Activated CD4-positive, alpha-beta T cell treated with anti-CD3 and anti-CD28 coated beads for 24 hours (primary cell): ENCODE measurements at regions not wholly inside any gene's neighbourhood (a gene's known extent, or its start where the extent isn't known, plus 50 kb on each side); places are given as distances from the start of the nearest gene placed in this dataset.

ENCODE experiments used
- DNase-seq, 2 donors: peaks; one replicate each; pipeline ENCODE4 v3.0.0-alpha.2; 2020; ENCODE audit warnings: low read depth in 2 of 2

DNA sequence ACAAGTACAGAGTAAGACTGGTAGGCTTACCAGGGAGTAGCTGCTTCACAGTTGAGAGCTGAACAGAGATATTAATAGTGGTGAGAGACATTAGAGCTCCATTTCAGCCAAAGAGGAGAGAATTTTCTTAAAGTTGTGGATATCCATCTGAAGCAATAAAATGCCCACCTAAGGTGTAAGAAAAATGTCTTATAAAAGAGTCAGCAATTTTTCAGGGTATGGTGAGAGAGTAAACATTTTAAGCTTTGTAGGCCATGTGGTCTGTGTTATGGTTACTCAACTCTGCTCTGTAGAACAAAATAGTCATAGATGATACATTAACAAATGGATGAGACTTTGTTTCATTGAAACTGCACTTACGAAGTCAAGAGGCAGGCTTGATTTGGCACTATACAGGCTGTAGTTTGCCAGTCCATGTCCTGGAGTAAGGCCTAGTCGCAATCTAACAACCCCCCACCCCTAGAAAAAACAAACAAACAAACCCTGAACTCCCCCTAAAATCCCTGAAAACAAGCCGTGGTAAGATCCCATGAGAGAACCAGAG, 945.4 kb upstream of the SEMA6A start:
- DNase-seq = no peak

DNA sequence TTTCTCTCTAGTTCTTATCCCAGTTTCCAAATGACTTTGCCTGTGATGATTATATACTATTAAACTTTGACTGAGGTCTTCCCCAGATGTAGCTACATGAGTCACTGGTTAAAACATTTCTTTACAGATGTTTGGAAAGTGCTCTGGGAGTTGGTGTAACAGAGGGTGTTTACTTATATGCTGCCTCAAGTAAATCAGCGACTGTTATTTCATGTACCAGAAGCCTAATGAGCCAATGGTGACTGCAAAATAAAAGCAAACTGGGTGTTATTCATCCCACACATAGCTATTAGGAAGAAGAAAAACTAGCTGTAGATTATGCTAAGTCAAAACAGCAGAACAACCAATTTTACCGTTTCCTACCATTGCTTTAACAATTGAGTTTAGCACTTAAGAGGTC, 929.7 kb upstream of the SEMA6A start:
- DNase-seq = no peak

DNA sequence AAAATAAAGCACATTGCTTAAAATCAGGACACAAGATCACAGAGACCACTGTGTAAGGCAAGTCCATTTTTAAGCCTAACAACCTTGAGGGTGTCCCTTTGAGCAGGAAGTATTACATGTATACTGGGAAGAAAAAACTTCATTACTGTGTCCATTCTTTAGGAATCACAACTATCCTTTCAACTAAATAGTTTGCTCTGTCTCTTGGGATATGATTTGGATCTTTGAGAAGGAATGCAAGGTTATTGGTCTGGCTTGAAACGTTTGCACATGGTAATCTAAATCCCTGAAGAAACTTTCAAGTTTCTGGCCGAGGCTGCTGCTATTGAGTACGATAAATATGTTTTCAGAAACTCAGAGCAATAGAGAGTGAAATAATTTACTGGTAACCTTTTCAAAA, 923.0 kb upstream of the SEMA6A start:
- DNase-seq = no peak

DNA sequence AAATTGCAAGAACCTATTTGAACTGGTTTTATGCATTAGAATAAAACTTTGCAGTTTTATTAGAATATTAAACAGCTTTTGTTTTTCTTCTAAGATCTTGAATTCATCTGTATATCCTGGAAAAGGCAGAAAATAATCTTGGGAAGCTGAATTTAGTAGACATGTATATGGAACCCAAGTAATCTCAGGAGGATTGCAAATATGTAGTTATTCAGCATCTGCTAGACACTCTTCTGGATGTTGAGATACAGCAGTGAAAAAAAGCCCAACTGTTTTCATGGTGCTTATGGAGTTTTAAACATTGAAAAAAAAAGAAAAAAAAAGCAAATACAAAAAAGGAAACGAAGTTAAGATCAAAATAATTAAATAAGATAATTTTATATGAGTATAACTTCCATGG, 922.2 kb upstream of the SEMA6A start:
- no peak for DNase-seq

DNA sequence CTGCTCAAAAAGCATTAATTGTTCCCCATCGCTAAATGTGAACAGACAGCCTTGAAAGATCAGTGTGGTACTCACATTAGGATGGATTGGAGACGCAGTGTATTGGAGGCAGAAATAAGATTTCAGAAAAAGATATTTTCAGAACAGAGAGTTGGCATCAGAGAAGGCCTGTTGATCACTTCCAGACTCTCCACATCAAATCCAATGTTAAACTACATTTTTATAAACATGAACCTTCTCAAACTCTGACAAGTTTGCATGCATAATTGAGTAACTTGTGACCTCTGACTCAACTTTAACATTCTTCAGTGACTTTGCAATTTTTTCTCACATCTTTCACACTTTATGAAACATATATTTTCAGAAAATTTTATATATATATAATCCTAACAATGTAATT, 919.6 kb upstream of the SEMA6A start:
- DNase-seq = no peak

DNA sequence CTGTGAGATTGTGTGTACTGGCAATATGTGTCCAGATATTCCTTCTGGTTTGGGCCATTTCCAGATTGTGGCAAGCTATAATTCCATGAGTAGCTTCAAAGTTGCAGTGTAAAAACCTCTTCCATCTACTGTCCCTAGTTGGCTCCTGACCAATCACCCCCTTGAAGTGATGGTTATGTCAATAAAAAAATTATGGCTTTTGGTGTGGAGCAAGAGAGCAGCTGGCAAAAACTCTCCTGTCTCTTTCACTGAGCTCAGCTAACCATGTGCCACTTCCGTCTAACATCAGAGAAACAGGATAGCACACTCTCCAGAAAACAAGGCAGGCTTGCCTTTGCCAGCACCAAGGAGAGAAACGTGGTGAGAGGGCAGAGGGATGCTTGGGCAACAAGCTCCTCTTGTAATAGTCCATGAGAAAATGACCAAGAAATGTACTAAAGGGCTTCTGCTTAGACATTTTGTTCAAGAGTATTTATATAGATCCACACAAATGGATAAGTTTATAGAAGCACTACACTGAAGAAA, 914.4 kb upstream of the SEMA6A start:
- DNase-seq = no peak

DNA sequence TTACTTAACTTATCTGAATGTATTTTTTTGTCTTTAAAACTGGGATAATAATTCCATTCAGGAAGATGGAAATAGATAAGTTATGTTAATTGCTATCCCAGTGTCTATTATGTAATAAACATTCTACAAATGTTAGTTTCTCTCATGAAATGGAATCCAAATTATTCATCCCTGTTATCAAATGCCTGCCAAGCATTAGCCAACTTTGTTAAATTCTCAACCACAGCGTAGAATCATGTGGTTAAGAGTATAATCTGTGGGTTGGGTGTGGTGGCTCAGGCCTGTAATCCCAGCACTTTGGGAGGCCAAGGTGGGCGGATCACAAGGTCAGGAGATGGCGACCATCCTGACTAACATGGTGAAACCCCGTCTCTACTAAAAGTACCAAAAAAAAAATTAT, 912.9 kb upstream of the SEMA6A start:
- DNase-seq = no peak

DNA sequence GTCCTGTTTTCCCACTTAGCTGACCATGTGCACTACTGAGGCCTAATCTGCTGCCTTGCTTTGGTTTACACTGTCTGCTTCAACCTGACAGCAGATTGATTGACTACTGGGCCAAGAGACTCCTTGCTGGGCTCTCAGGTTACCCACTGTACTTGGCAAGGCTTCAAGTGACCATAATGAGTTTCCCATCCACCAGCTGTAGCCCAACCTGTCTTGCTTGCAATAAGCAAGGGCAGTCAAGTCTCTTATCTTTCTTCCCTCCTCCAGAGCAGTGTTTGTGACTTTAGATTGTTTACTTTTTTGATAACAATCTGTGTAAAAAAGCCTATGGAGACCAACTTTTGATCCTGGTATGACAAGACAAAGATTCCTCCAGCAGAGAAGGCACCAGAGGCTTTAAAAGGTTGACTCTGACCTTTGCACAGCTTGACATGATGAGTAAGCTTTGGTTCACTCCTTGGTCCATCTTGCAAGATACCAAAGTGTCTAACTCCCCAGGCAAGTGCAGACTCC, 912.3 kb upstream of the SEMA6A start:
- no peak for DNase-seq

DNA sequence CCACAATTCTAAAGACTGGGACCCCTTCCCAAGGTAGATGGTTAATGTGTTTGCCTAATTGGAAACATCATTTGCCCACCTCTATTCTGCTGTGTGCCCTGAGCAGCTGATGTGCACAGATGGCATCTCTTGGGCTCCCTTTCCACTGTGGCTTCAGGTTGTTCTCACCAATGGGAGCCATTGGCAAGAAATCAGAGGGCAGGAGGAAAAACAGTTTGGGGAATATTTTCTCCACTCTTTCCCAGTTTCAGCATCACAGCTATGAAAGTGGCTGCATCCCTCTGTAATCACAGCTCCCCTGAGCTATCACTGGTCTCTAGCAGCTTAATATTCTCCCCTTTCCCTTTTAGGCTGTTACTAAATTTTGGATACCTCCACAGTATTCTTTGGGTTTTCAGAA, 911.6 kb upstream of the SEMA6A start:
- no peak for DNase-seq

DNA sequence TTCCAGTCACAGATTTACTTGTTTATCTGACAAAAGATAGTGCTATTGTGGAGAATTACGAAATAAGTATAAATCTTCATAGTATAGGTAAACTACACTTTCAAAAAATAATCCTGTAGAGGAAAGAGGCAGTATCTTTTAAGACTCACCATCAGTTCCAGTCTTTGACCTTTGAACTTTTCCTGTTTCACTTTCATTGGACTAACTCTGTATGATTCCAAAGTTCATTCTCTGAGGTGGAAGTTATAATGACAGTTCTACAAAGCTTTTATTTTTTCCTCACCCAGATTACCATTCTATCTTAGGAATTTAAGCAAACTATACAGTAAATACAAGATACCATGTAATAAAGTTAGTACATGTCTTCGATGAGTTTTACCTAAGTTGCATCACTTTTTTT, 901.3 kb upstream of the SEMA6A start:
- DNase-seq = no peak

DNA sequence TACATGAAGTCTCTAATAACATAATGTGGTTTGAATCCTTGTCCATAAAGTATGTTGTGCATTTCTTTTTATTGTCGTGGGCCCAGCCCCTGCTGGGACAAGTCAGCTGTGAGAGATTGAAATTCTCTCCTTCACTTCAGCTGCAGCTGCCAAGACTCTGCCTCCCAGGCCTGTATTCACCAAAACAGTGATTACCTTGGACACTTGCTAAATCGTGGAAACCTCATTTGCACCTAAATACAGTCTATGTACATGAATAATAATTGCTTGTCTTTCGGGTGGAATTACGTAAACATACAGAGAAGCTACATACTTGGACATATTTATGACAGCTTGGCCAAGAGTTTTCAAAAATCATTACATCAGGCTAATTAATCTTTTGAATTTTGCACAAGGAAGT, 898.5 kb upstream of the SEMA6A start:
- no peak for DNase-seq

DNA sequence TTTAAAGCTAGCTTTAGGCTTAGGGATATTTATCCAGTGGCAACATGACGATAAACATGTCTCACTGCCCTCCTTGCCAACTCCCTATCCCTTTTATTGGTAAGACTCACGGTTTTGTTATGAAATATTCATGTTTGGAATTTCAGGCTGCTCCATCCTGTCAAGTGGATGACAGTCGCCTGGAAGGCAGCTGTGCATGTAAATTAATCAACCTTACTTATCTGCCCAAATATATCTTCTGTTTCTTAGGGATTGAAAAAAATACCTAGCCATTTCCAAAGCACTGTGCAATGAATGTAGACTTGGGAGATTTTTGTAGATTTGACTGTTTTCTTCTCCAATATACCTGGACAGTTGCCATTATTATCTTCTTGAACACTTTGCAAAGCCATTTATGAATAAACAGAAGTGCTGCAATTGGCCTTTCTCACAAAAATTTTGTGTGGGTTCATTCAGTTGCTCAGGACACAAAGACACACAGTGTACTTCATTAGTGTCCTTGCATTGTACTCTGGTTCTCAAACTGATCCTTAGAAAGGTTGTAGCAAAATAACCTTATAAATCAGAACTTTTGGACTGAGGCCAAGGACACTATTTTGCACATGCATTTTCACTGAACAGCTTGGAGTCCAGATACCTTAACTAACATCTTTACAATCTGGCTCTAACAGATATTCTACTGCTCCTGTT, 889.4 kb upstream of the SEMA6A start:
- no peak for DNase-seq

DNA sequence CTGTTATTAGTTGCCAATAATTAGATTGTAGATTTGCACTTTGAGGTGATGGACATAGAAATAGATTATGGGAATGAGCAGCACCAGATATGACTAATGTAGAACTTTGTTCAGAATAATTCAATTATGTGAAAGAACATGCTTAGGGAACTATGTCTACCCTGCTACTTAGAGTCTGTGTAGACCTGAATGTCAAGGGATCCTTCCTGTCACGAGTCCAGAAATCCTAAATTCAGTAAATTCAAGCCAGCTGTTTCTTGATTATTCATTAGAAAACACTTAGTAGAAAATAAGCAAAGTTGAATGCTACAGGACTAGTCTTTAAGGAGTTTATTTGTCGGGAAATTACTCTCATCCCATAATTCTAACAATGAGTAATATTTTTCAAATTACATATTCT, 887.3 kb upstream of the SEMA6A start:
- DNase-seq = no peak

DNA sequence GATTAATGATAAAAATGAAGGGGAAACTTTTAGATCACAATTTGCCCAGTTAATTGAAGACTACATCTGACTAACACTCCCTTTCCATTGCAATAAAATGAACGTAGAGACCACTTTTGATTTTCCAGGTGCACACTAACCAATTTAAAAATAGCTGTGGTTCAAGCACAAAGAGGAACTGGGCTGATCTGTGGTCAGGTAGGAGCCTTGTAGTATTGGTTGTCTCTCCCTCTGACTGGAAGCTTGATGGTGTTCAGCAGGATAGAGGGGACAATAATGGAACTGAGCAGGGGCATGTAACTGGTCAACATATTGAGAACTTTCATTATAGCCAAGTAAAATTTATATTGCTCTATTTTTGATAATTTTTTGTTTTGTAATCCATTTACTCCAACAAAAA, 886.8 kb upstream of the SEMA6A start:
- no peak for DNase-seq

DNA sequence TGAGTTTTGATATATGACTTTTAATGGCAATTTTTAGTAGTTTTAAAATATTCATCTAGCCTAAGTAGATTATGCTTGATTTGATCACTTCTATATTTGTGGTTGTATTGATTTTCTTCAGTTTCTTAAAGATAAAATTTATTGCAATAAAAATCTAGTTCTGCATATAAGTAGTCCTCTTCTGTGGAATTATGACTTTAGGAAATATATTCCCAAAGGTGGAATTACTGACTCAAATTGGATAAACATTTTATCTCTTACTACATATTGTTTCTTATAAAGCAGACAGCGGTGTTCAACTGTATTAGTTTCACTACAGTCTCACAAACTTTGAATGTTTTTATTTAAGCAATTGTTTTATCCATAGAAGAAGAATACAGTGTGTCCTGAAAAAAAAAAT, 883.0 kb upstream of the SEMA6A start:
- DNase-seq = no peak

DNA sequence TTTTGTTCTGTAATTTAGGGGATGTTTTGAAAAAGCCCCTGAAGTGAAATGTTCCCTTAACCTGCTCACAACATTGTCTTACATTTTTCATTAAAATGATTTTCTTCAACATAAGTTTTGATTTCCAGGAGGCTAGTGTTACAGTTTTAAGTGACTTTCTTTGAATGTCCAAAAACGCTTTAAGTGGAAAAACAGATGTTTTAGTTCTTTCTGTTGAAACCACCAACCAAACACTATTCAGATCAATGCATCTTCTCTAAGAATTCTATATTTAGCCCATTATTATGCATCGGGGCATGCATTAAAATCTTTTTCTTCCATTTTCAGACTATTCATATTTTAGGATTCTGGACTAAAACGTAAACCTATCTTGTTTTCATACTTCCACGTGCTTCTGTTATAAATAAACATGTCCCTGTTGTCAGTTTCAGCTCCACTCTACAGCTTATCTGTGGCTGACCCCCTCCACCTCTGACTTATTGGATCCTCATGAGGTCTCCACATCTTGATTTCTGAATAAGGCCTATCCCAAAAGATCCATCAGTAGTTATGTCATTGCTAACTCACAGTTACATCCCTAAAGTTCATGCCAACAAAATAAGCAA, 882.3 kb upstream of the SEMA6A start:
- DNase-seq = no peak

DNA sequence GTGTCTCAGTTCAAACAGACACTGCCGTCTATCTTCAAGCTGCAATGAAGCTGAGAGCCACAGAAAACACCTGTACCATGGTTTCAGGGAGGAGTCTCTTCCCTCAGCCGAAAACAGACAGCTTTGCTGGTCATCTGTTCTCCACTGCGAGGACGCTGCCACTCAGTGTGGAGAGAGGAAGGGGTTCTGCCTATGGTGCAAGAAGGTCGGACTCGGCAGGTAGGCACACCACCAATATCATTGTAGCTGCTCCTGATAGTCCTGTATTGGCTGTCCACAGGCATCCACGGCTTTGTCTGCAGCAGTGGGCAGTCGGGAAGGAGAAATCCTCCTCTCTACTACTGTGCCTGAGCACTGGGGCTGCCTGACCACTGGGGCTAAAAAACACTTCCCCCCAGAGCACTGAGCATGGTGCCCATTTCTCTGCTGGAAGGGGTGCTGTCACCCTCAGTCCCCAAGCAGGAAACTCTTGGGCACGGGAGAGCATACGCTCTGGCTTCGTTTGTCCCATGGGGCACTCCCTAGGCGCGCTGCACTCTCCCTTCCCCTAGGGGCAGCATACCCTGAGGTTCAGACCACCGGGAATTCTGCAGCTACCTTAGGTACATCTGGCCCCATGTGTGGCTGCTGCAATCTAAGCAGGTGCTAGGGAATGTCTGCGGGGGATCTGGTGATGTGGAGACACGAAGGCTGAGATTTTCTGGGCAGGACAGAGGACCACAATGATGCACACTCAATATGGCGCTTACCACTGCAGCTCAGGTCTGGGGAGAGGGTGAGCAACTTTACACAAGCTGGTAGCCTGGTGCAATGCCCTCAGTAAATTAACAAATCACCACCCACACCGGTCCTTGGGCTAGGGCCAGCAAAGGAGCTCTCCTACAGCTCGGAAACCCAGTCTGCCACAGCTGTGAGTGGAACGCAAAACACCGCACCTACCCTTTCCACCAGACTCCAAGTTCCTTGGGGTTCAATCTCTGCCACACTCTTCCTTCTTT, 880.9 kb upstream of the SEMA6A start:
- DNase-seq = peak in 1 of 2 donors; percentile 0

DNA sequence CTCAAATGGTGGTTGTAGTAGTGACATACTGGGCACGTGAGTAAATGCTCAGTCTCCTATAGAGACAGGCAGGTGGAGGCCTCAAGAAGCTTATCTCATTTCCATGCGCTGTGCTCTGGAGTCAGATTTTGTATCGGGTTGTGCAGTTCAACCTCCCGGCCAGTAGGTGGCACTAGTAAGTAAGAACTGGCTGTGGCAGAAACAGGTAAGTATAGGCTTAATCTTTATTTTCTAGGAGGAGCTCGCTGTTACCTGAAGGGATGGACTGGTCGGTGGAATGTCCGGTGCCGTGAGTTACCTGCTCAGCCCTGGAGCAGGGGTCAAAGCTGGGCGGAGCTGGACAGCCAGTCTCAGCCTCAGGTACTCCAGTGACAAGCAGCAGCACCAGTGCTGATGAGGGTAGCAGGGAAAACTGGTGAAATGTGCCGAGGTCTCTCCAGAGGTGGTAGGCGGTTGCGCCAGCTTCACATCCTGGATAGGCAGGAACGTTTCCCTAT, 880.1 kb upstream of the SEMA6A start:
- peak; percentile 7 to 14 for DNase-seq

DNA sequence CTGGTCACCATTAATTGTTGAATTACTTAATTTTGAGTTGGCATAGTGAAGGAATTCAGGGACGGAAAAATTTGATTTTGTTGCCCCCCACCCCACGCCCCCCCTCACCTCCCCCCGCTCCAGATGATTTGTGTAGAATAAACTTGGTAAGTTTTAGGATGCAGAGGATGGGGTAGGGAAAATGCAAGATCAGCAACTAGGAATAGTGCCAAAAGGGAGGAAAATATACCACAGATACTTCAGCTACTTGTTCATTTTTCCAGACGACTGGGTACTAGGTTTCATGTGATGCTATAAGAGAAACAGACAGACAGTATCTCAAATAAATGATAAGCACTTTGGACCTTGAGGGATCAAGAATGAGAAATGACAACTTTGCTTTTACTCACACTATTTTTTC, 862.2 kb upstream of the SEMA6A start:
- DNase-seq = no peak

DNA sequence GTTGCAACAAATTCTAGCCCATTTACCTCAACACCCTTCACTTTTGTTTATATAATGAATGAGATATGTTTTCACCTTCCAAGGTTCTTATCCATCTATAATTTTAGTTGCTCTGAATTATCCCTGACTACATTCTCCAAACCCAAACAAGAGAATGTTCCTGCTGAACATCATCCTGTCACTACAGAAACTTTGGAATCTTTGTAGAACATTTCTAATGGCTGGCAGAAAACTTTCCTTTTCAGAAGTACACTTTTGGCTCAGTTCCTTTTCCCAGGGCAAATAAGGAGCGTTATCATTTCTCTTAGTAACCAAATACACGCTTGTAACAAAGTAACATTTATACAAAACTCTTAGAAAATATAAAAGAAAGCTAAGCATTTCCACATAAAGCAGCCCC, 860.6 kb upstream of the SEMA6A start:
- DNase-seq = no peak

DNA sequence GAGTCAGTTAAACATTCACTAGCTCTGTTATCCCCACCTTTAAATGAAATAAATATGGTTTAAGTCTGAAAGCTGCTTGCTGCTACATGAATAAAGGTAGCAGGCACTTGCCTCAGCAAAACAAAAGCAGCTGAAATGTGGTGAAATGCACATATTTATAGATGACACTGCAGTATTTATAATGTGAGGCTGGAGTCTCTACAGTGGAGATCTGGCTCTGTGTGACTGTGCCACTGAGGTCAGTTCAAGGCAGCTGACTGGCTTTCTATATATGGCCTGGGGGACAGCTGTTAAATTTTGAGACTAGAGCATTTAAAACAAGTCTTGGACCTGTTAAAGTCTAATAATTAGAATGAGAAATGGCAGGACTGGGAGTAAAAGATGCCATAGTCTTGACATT, 859.6 kb upstream of the SEMA6A start:
- DNase-seq = no peak

DNA sequence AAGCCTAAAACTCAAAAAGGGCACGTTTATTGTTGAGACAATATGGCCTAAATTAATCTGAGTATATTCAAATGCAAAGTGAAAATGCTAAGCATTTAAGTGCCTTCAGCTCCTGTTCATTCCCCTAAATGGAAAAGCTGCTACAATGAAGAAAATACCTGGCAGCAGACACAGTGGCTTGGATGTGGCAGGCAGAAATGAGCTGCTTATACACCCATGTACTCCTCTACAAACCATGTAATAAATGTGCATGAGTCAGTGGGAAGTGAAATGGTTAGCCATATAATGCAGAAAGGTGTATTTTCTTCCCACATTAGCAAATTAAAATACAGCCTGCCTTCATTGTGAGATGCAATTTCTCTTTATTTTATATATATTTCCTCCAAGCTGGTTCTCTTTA, 859.2 kb upstream of the SEMA6A start:
- DNase-seq = no peak
